Calu3 (cell line): ENCODE measurements at regions not wholly inside any gene's neighbourhood (a gene's known extent, or its start where the extent isn't known, plus 50 kb on each side); places are given as distances from the start of the nearest gene placed in this dataset.

Experiments
- BruUV-seq: library from RNA; stranded (reverse); fragments of 400-500 nt; replicated peaks from 2 replicates; lab custom pipeline; 2021; lab: Mats Ljungman, UMichigan
- CTCF ChIA-PET: fragments of 300-600 bp; sonication (Branson Sonifier 250); formaldehyde crosslinking; loops from one replicate; lab custom pipeline; 2022; ENCODE audit warnings: antibody characterized with exemption; lab: Charles Lee
- DNase-seq: peaks from one replicate; pipeline ENCODE4 v3.0.0; 2022
- H3K27ac Mint-ChIP-seq: one replicate; pipeline ENCODE4 v1.8.0; 2022; ENCODE audit warnings: mixed read lengths; ENCODE audit not compliant: unreplicated experiment
- H3K27me3 Mint-ChIP-seq: one replicate; pipeline ENCODE4 v1.8.0; 2022; ENCODE audit warnings: mixed read lengths; ENCODE audit not compliant: unreplicated experiment
- H3K36me3 Mint-ChIP-seq: one replicate; pipeline ENCODE4 v1.8.0; 2022; ENCODE audit warnings: mild to moderate bottlenecking, moderate library complexity, mixed read lengths; ENCODE audit not compliant: insufficient read depth, unreplicated experiment
- H3K4me1 Mint-ChIP-seq: one replicate; pipeline ENCODE4 v1.8.0; 2022; ENCODE audit warnings: mild to moderate bottlenecking, low read depth, mixed read lengths; ENCODE audit not compliant: unreplicated experiment
- H3K4me3 Mint-ChIP-seq: one replicate; pipeline ENCODE4 v1.8.0; 2022; ENCODE audit warnings: mild to moderate bottlenecking, low read depth, moderate library complexity, mixed read lengths; ENCODE audit not compliant: unreplicated experiment
- H3K9me3 Mint-ChIP-seq: one replicate; pipeline ENCODE4 v1.8.0; 2022; ENCODE audit warnings: low read depth, mixed read lengths; ENCODE audit not compliant: unreplicated experiment
- CTCF ChIP-seq: fragments of 200-600 bp; IDR thresholded peaks from one replicate; pipeline ENCODE4 v1.8.0; 2022; ENCODE audit warnings: antibody characterized with exemption; ENCODE audit not compliant: unreplicated experiment
- intact Hi-C: fragments of 100-400 bp; cut with micrococcal nuclease; formaldehyde crosslinking; loops from one replicate; pipeline ENCODE4 v1.10.0; 2022; ENCODE audit not compliant: unreplicated experiment

GRCh38 chr17:72412650-72413076 lies 291.8 kb downstream of the SOX9 start:
- H3K27ac Mint-ChIP-seq: peak overlapping the region; percentile 39
- peaks cover 65% of the 10 kb centered on the region for H3K4me1 Mint-ChIP-seq
- H3K9me3 Mint-ChIP-seq: no peaks in the 10 kb centered on the region
- peaks cover 87% of the 10 kb centered on the region for H3K36me3 Mint-ChIP-seq
- CTCF ChIA-PET: no interaction called here
- H3K4me3 Mint-ChIP-seq: peak overlapping the region; percentile 41
- no TSS peak for BruUV-seq
- intact Hi-C loops: no loop called here
- TF ChIP-seq CTCF: no peak
- no peak for DNase-seq
- no peaks in the 10 kb centered on the region for H3K27me3 Mint-ChIP-seq

GRCh38 chr17:72413077-72414031 lies 292.5 kb downstream of the SOX9 start:
- BruUV-seq: no TSS peak
- peak overlapping the region; percentile 42 for H3K27ac Mint-ChIP-seq
- peaks cover 4% of the 10 kb centered on the region for H3K9me3 Mint-ChIP-seq
- intact Hi-C loops: no loop called here
- H3K4me1 Mint-ChIP-seq: peaks cover 62% of the 10 kb centered on the region
- peak overlapping the region; percentile 41 for H3K4me3 Mint-ChIP-seq
- DNase-seq: no peak
- no peak for TF ChIP-seq CTCF
- H3K36me3 Mint-ChIP-seq: peaks cover 85% of the 10 kb centered on the region
- no peaks in the 10 kb centered on the region for H3K27me3 Mint-ChIP-seq
- CTCF ChIA-PET: no interaction called here

GRCh38 chr17:72414032-72414396 lies 293.2 kb downstream of the SOX9 start:
- Mint-ChIP-seq H3K4me1 (peaks cover 62% of the 10 kb centered on the region), H3K27ac (peak overlapping the region; percentile 42), H3K4me3 (no peak overlapping the region), H3K27me3 (no peaks in the 10 kb centered on the region), H3K36me3 (peaks cover 85% of the 10 kb centered on the region), H3K9me3 (peaks cover 9% of the 10 kb centered on the region)
- TF ChIP-seq CTCF: no peak
- no TSS peak for BruUV-seq
- DNase-seq: no peak
- intact Hi-C loops: no loop called here
- CTCF ChIA-PET: interaction anchor here (0.7 kb wide), 1 partner anchor 676 kb away, joined by 4 read pairs; no protein-coding TSS in a partner anchor

DNA sequence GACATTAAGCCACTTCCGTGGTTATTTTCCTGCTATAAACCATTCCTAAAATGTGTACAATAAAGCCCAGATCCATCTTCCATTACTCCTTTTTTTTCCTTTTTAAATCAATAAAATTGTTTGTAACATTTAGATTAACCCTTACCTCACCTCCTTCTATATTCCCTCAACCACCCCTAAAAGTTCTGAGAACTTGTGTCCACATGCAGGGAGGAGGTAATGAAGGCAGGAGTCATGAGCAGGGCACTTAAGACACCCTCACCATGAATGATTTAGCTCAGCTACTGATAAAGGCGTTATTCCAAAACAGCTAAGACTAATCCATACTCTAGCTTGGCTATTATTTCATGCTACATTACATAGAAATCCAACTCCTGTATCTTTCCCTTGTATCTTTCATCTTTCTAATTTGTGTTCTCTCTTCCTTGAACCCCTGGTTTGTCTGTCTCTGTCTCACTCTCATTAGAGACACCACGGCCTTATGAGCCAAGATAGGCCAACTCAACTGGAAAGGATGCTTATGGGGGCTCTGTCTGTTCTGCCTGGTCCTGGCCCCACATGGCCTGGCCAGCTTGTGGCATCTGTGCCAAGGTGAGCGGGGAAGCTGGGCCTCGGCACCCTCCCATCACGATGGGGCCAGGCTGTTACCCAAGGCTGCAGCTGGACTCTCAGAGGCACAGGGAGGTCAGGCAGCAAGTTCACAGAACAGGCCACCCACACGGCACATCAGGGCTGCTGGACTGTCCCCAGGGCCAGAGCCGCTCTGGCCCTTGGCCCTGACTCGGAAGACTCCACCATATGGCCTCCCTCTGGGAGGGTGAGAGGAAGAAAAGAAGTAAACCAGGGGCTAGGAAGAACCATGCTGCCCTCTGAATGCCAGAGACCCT lies 294.4 kb downstream of the SOX9 start:
- peaks cover 9% of the 10 kb centered on the region for H3K9me3 Mint-ChIP-seq
- no peak for DNase-seq
- CTCF ChIA-PET: no interaction called here
- H3K4me1 Mint-ChIP-seq: peaks cover 60% of the 10 kb centered on the region
- H3K4me3 Mint-ChIP-seq: no peak overlapping the region
- intact Hi-C loops: no loop called here
- peak overlapping the region; percentile 46 for H3K27ac Mint-ChIP-seq
- no peak for TF ChIP-seq CTCF
- BruUV-seq: no TSS peak
- H3K27me3 Mint-ChIP-seq: no peaks in the 10 kb centered on the region
- peaks cover 87% of the 10 kb centered on the region for H3K36me3 Mint-ChIP-seq
